Fibroblast of lung (primary cell): ENCODE measurements at regions not wholly inside any gene's neighbourhood (a gene's known extent, or its start where the extent isn't known, plus 50 kb on each side); places are given as distances from the start of the nearest gene placed in this dataset.

Experiments
- DNase-seq, 2 donors: peaks; one replicate each; pipeline versions ENCODE4 v3.0.0 to v3.0.0-alpha.2; 2010; ENCODE audit warnings: low read depth in 2 of 2
- H2AFZ ChIP-seq: 2 replicates; pipeline ENCODE4 v1.5.1; 2012; ENCODE audit warnings: low read length, control low read depth, inconsistent platforms
- H3K27ac ChIP-seq: 2 replicates; pipeline ENCODE4 v1.5.1; 2011; ENCODE audit warnings: low read length, control low read depth; ENCODE audit not compliant: insufficient read depth
- H3K27me3 ChIP-seq: 2 replicates; pipeline ENCODE4 v1.5.1; 2011; ENCODE audit warnings: mild to moderate bottlenecking, low read length; ENCODE audit not compliant: control insufficient read depth, insufficient read depth
- H3K36me3 ChIP-seq: 2 replicates; pipeline ENCODE4 v1.5.1; 2011; ENCODE audit warnings: low read length; ENCODE audit not compliant: control insufficient read depth, insufficient read depth
- H3K4me1 ChIP-seq: 2 replicates; pipeline ENCODE4 v1.5.1; 2011; ENCODE audit warnings: low read length; ENCODE audit not compliant: control insufficient read depth, insufficient read depth; ENCODE audit errors: extremely low read depth
- H3K4me2 ChIP-seq: 2 replicates; pipeline ENCODE4 v1.5.1; 2011; ENCODE audit warnings: low read length, control low read depth; ENCODE audit not compliant: insufficient read depth; ENCODE audit errors: extremely low read depth
- H3K4me3 ChIP-seq, 4 experiments: fragments of 200-600 bp in 1 of 4; sonication (generic) in 1 of 4; replicated peaks in 1 of 4; 2 replicates each; pipeline ENCODE4 v1.5.1; 2011 to 2016; ENCODE audit warnings: low read length in 4 of 4, low read depth in 3 of 4, mild to moderate bottlenecking in 3 of 4, control low read depth in 2 of 4, inconsistent platforms in 1 of 4, mixed read lengths in 1 of 4; ENCODE audit not compliant: insufficient read depth in 1 of 4; ENCODE audit errors: control extremely low read depth in 1 of 4
- H3K79me2 ChIP-seq: 2 replicates; pipeline ENCODE4 v1.5.1; 2012; ENCODE audit warnings: mild to moderate bottlenecking, low read length, inconsistent platforms; ENCODE audit not compliant: control insufficient read depth, insufficient read depth
- H3K9ac ChIP-seq: 2 replicates; pipeline ENCODE4 v1.5.1; 2011; ENCODE audit warnings: mild to moderate bottlenecking, low read length, control low read depth; ENCODE audit not compliant: insufficient read depth
- H3K9me3 ChIP-seq: 2 replicates; pipeline ENCODE4 v1.5.1; 2012; ENCODE audit warnings: low read depth, low read length; ENCODE audit not compliant: control insufficient read depth, insufficient read depth
- H4K20me1 ChIP-seq: 2 replicates; pipeline ENCODE4 v1.5.1; 2011; ENCODE audit warnings: low read length; ENCODE audit not compliant: control insufficient read depth, insufficient read depth; ENCODE audit errors: extremely low read depth
- CTCF ChIP-seq, 2 donors: IDR thresholded peaks in 1 of 2; conservative IDR thresholded peaks in 1 of 2; 1 replicate in 1 of 2; 2 replicates in 1 of 2; pipeline ENCODE4 v1.5.1; 2011 to 2012; ENCODE audit warnings: low read length in 2 of 2, control low read depth in 1 of 2, inconsistent platforms in 1 of 2, low read depth in 1 of 2, mild to moderate bottlenecking in 1 of 2
- EZH2 ChIP-seq: IDR thresholded peaks from 2 replicates; pipeline ENCODE4 v1.5.1; 2012; ENCODE audit warnings: low read length, control low read depth, mild to moderate bottlenecking; ENCODE audit errors: missing control alignments

GRCh38 chr22:27650572-27650971 lies 151.0 kb downstream of the MN1 start:
- TF ChIP-seq CTCF (conservative IDR thresholded peaks at IDR 0.05 in 1 of 2, IDR thresholded peaks at IDR 0.05 in 1 of 2; ENCODE audit: low read depth in 1 of 2, low read length in 2 of 2) (no peak), EZH2 (no peak)
- no peak overlapping the region for H2AFZ ChIP-seq
- H3K27me3 ChIP-seq, result no peaks in the 10 kb centered on the region
- H3K36me3 ChIP-seq, result no peaks in the 10 kb centered on the region
- H3K9me3 ChIP-seq, result no peaks in the 10 kb centered on the region
- H3K9ac ChIP-seq, result no peak overlapping the region
- no peak overlapping the region for H3K4me3 ChIP-seq
- no peak for DNase-seq
- H4K20me1 ChIP-seq, result no peaks in the 10 kb centered on the region
- H3K79me2 ChIP-seq, result no peaks in the 10 kb centered on the region
- no peaks in the 10 kb centered on the region for H3K4me1 ChIP-seq
- no peak overlapping the region for H3K27ac ChIP-seq
- no peak overlapping the region for H3K4me2 ChIP-seq

- no peak overlapping the region for H3K4me2 ChIP-seq
- no peaks in the 10 kb centered on the region for H4K20me1 ChIP-seq
- no peak overlapping the region for H2AFZ ChIP-seq
- DNase-seq, result no peak
- H3K36me3 ChIP-seq, result no peaks in the 10 kb centered on the region
- no peaks in the 10 kb centered on the region for H3K9me3 ChIP-seq
- no peak overlapping the region for H3K9ac ChIP-seq
- H3K79me2 ChIP-seq, result no peaks in the 10 kb centered on the region
- H3K4me1 ChIP-seq, result no peaks in the 10 kb centered on the region
- H3K27ac ChIP-seq, result no peak overlapping the region
- H3K4me3 ChIP-seq, result no peak overlapping the region
- TF ChIP-seq EZH2 (no peak), CTCF (conservative IDR thresholded peaks at IDR 0.05 in 1 of 2, IDR thresholded peaks at IDR 0.05 in 1 of 2; ENCODE audit: low read depth in 1 of 2, low read length in 2 of 2) (no peak)
- peaks cover 1% of the 10 kb centered on the region for H3K27me3 ChIP-seq
These were observed 150.6 kb downstream of the MN1 start for GRCh38 chr22:27650985-27651384.

DNA sequence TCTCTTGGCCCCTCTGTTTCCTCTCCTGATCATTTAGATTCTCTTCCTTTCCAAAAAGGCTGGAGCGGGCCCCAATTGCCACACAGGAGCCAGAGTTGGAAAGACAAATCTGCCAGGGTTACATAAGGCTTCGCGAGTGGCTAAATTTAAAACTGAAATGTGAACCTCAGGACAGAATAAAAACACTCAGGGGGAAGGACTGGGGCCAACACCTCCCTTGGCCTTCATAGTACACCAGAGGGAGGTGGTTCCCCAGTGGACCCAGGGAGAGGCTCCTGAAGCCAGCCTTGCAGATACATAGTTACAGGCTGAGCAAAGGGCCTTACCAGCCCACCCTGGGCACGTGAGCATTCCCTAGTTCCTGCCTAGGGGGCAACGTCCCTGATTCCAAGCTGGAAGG lies 150.1 kb downstream of the MN1 start:
- no peak overlapping the region for H3K27ac ChIP-seq
- H2AFZ ChIP-seq, result no peak overlapping the region
- no peak overlapping the region for H3K9ac ChIP-seq
- H3K4me2 ChIP-seq, result no peak overlapping the region
- H3K36me3 ChIP-seq, result no peaks in the 10 kb centered on the region
- H3K79me2 ChIP-seq, result no peaks in the 10 kb centered on the region
- H4K20me1 ChIP-seq, result no peaks in the 10 kb centered on the region
- no peak for DNase-seq
- TF ChIP-seq CTCF (conservative IDR thresholded peaks at IDR 0.05 in 1 of 2, IDR thresholded peaks at IDR 0.05 in 1 of 2; ENCODE audit: low read depth in 1 of 2, low read length in 2 of 2), result no peak
- TF ChIP-seq EZH2, result no peak
- no peaks in the 10 kb centered on the region for H3K9me3 ChIP-seq
- H3K27me3 ChIP-seq, result peaks cover 4% of the 10 kb centered on the region
- H3K4me1 ChIP-seq, result no peaks in the 10 kb centered on the region
- no peak overlapping the region for H3K4me3 ChIP-seq
